ENCODE measurements at regions not wholly inside any gene's neighbourhood (a gene's known extent, or its start where the extent isn't known, plus 50 kb on each side); places are given as distances from the start of the nearest gene placed in this dataset.

DNA sequence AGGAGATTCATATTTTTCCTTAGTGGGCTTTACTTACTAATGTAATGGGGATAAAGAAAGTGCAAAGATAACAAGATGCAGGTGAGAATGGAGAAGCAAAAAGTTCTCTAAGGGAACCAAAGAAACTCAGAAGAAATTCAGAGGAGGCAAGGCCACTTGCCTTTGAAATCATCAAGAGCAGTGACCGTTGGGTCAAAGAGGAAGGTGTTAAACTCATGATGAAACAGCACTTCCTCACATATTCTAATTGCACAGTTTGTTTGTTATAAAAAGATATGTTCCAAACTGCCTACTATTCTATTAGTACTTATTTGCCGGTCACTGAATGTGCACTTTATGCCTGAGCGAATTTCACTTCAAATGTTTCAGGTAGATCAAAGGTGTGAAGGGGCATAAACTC, 975.1 kb downstream of the BCL11A start:
- DNase-seq (ENCODE audit: low read depth in 2 of 2), result no peak

DNA sequence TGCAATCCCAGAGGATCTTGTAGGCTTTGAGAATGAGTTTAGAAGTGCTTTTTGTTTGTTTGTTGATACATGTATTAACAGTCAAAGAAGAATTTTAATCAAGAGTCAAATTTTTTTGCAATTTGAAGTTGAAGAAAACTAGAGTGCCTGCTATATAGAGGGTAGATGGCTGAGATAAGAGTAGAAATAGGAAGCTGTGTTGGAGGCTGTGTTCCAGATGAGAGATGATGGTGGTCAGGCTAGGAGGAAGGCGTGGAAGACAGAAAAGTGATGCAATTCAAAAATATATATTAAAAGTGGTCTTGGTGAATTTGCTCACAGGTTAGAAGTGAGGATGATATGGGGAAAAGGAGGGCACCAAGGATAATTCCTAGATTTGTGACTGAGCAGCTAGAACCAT, 978.3 kb downstream of the BCL11A start:
- DNase-seq (ENCODE audit: low read depth in 2 of 2), result no peak

DNA sequence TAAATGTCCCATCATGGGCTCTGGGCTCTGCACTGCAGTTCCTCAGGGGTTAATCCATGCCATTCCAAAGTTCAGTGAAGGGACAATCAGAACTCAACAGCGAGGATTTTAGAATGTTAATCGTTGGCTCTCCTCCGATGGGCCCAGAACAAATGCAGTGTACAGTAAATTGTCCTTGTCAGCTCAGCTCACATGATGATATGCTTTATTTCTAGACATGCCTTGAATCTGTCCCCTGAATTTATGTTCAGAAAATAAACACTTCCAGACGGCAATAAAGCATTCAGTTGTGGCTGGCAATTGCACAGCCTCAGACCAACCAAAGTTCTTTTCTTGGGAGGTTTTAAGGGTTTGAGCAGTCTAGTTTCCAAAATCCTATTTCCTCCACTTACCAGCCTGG, 981.2 kb downstream of the BCL11A start:
- DNase-seq (ENCODE audit: low read depth in 2 of 2), result no peak

DNA sequence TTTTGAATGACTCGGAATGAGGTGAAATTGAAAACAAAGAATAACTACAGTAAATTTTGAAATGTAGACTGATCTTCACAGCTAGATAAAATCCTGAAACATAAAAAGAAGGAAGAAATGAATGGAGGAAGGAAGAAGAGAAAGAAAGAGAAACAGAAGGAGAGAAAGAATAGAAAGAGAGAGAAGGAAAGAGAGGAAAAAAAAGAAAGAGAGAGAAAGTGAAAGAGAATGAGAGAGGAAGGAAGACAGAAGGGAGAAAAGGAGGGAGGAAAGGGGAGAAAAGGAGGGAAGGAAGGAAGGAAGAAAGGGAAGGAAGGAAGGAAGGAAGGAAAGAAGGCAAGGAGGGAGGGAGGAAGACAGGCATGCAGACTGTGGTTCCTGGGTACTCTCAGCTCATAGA, 982.6 kb downstream of the BCL11A start:
- no peak for DNase-seq (ENCODE audit: low read depth in 2 of 2)

DNA sequence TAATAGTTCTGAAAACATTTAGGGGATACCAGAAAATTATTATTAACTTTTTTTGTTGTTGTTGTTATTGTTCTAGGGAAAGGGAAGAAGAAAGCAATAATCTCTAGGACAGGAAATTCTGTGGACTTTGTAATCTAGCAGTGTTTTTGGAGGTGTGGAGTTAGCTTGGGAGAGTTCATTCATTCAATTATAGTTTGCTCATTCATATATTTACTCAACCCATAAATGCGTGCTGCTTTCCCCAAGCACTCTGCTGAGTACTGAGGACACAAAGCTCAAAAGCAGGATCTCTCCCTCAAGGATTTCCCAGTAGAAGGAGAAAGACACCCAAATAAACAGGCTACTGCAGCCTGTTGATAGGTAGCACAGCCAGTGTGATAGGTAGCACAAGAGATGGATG, 984.3 kb downstream of the BCL11A start:
- no peak for DNase-seq (ENCODE audit: low read depth in 2 of 2)

DNA sequence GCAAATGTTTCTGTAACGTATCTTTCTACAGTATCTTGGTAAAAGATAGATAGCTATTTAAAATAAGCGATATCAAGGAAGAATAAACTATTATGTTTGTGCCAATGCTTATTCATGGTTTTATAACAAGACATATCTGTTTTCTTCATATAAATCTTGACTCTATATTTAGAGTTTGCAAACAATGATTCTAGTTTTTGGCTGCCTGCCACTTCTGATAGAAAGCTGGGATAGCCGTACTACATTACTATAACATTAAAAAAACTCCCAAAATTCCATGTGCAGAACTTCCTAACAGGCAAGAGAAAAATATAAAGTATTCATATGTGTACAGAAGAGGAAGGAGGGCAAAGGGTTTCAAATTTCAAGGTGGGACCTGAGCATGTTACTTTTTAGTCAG, 985.0 kb downstream of the BCL11A start:
- no peak for DNase-seq (ENCODE audit: low read depth in 2 of 2)

DNA sequence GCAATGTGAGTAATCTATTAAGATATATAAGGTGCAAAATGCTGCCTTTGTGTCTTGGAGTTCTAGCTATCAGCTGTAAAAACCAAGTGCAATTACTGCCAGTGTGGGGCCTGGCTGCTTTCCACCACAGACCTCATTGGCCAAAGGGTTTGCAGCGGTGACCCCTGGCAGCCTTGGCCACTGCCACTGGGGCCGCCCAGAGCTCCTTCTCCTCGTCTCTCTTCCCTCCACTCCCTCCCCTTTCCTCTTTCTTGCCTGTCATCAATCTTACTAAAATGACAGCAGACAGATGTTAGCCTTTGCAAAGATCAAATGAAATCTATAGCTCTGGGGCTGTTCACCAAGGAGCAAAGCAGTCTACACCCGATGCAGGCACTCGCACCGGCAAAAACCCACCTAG, 986.3 kb downstream of the BCL11A start:
- no peak for DNase-seq (ENCODE audit: low read depth in 2 of 2)

DNA sequence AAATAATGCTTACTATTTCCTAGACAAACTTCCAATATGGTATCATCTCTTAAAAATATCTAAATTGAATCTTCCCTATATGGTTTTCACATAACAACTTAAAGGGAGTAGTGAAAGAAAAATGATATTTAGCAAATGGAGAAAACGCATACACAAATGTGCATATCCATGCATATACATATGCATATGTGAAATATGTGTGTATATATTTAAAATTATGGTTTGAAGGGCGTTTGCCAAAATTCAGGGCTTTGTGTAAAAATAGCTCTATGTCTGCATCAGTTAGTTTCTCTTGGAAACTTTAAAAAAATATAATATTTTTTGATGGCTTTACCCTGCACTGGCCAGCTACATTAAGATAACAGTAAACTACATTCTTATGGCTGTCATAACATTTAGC, 986.7 kb downstream of the BCL11A start:
- DNase-seq (ENCODE audit: low read depth in 2 of 2), result no peak

DNA sequence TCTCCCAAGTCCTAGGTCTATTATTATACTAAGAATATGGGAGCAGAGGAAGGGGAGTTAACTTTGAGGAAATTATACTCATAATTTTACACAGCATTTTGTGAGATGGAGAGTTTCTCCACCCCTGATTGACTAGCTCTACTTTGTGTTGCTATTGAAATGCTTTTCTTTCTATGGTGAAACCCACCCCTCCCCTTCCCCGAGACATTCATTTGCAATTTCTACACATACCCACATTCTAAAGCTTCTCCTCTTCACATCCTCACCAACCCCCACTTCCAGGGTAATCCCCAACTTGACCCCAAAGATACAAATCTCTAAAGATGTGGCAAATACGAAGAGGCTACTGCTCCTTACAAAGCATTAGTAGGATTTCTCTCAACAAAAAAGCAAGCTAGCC, 992.2 kb downstream of the BCL11A start:
- no peak for DNase-seq (ENCODE audit: low read depth in 2 of 2)

DNA sequence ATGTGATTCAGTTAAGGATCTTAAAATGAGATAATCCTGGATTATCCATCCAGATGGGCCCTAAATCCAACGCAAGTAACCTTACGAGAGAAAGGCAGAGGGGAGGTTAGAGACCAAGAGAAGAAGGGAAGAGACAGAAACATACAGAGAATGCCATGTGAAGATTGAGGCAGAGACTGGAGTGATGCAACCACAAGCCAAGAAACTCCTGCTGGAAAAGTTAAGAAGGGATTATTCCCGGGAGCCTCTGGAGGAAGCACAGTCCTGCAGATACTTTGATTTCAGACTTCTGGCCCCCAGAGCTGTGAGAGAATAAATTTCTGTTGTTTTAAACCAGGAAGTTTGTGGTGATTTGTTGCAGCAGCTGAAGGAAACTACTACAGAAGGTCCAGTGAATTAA, 992.7 kb downstream of the BCL11A start:
- DNase-seq (ENCODE audit: low read depth in 2 of 2), result no peak

DNA sequence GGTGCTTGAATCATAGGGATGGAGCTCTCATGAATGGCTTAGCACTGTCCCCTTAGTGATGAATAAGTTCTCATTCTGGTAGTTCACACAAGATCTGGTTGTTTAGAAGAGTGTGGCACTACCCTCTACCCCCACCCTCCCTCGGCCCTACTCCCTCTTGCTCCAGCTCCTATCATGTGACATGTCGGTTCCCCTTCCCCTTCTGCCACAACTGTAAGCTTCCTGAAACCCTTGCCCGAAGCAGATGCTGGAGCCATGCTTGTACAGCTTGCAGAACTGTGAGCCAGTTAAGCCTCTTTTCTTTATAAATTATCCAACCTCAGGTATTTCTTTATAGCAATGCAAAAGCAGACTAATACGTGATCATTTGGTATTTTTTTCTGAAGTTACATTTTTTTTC, 1012.6 kb downstream of the BCL11A start:
- no peak for DNase-seq (ENCODE audit: low read depth in 2 of 2)

DNA sequence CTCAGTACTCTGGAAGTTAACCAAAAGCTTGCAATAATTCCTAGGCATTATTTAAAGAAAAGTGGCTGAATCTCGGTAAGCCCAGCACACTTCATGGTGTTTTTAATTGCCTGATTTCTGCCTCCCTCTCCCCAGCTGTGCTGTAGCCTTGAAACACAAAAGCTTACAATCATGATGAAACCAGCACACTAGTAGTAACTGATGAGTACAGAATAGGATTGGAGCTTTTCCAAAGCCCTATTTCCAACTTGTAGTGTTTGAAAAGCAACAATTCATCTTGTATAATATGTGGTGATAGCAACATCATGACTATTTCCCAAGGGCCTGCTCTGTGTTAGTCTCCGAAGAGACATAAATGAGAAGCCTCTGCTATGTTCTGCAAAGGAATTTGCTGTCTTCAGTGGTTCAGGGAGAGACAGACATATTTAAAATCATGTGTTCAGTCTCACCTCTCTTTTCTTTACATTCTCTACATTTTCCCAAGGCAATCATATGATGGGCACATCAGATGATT, 1015.0 kb downstream of the BCL11A start:
- peak; percentile 3 to 12 for DNase-seq (ENCODE audit: low read depth in 2 of 2)

DNA sequence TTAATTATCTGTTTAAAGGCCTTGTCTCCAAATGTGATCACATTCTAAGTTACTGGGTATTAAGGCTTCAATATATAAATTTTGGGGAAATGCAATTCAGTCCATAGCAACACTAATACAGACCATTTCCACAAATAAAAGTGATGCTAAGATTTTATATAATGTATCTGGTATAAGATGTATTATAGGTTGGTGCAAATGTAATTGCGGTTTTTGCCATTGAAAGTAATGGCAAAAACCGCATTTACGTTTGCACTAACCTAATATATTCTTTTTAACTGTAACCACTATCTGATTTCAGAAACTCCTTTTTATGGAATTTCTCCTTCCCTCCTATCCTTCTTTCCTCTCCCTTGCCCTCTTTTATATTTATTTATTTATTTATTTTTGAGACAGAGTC, 1020.6 kb downstream of the BCL11A start:
- DNase-seq (ENCODE audit: low read depth in 2 of 2), result no peak

DNA sequence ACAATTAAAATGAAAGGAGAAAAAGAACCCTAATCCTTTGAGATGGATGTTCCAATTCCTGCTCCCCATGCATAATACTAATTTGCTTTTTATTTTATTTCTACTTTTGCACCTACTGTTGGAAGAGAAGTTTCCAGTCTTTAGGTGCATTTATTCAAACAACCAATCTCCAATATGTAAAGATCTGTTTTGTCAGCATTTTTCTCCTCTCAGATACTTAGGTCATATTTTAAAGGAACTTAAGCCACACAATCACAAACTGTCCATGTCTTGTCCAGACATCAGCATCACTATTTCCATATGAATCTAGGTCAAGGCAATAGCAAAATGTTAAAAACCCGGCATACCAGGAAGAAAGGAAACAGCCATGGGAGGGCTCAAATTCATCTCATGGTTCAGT, 1023.2 kb downstream of the BCL11A start:
- no peak for DNase-seq (ENCODE audit: low read depth in 2 of 2)

DNA sequence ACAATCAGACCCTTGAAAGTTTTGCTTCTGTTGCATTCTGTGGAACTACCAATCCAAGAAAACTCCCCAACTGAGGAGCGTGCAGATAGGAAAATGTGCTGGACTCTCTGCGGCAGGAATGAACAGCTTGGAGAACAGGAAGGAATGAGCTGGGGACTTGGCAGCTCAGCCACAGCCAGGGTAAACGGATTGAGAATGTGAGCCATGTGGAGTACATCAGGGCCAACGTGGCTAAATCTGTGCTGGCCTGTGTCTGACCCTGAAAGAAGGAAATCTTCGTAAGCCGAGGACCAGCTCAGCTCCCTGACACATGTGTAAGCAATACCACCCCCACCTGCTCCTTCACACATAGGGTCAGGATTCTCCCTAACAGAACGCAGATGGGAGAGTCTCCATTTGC, 1023.7 kb downstream of the BCL11A start:
- no peak for DNase-seq (ENCODE audit: low read depth in 2 of 2)

DNA sequence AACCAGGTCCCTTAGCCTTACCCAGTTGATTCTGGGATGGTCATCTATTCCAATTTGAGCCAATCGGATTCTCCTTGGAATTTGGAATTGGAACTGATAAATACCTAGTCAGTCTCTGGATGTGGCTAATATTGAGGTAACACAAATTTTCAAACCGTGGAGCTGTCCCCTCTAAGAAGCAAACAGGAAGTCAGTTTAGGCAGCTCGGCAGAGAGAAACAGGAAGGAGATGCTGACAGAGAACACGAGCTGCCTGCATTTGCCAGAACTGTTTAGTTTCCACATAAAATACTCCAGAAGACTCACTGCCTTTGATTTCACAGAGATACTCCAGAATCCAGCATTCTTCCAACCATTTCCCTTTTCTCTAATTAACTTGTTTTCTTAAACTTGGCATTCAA, 1024.9 kb downstream of the BCL11A start:
- DNase-seq (ENCODE audit: low read depth in 2 of 2), result no peak

DNA sequence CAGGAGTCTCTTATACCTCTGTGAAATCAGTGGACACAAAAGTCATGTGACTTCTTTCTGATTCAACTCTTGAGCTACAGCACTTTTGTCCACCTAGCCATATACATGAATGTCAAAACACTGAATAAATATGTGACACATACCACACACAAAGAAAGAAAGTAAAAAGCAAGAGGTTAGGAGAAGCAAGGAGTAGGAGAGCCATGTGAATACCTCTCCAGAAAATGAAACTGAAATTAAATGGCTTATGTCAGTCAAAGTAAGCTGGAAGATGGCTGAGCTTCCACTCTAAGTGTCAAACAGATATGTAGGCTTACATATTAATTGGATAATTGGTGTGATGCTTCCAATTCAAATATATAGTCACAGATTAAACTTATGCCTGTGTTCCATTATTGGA, 1050.5 kb downstream of the BCL11A start:
- DNase-seq (ENCODE audit: low read depth in 2 of 2), result no peak

DNA sequence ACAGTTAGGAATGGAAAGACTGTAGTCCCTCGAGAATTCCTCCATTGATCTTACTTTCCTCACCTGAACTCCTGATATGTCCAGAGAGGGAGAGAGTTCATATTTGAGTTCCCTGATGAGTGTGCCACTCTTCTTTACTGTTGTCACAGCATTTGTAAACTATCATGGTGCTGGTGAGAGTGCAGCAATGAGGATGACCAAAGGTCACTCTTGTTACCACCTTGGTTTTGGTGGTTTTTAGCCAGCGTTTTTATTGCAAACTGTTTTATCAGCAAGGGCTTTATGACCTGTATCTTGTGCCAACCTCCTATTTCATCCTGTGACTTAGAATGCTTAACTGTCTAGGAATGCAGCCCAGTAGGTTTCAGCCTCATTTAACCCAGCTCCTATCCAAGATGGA, 1062.5 kb downstream of the BCL11A start:
- no peak for DNase-seq (ENCODE audit: low read depth in 2 of 2)

DNA sequence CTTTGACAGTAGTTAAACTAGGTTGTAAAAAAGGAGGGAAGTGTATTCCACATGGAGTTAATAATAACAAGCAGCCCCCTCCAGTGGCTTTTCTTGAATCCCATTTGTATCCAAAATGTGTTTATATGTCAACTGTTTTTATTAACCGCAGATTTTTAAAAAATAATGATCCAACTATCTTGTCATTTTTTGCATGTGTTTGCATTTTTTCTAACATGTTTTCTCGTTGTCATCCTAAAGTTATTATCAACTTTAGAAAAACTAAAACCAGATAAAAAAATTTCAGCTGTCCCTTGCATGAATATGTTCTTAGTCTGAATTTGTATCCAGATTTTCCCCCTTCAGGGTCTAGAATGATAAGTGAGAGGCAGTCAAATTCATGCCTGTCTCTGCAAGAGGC, 1063.3 kb downstream of the BCL11A start:
- no peak for DNase-seq (ENCODE audit: low read depth in 2 of 2)

DNA sequence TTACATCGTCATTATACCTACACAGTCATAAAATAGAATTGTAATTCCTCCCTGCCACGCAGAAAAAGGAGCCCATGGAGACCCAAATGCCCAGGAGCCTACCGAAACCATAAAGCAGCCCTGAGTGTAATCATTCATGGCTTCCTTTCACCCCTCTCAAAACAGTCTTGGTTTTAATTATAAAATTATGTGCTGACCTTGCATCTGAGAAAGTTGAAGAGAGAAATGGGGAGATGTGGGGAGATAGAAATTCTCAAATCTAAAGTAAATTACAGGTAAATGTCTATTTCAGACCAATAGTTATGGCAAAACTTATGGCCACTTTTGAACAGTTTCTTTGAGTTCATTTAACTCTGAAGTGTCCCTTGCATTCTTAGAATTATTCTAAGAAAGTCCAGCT, 1068.8 kb downstream of the BCL11A start:
- no peak for DNase-seq (ENCODE audit: low read depth in 2 of 2)

DNA sequence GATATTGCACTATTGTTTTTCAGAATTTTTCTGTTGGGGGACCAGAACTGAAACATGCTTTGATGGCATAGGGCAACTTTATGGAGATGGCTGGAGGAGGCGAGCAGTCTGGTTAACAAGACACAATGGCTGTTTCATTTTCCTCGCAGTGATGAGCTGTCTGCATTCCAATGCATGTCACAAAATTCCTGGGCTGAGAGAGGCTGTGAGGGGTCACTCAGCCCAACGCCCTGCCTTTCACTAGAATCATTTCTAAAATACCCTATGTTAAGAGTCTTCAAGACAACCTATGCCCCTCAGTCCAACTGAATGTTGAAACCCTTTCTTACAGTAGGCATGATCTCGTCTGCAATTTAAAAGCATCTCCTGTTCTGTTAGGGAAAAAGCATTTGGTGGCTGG, 1090.0 kb downstream of the BCL11A start:
- no peak for DNase-seq (ENCODE audit: low read depth in 2 of 2)

DNA sequence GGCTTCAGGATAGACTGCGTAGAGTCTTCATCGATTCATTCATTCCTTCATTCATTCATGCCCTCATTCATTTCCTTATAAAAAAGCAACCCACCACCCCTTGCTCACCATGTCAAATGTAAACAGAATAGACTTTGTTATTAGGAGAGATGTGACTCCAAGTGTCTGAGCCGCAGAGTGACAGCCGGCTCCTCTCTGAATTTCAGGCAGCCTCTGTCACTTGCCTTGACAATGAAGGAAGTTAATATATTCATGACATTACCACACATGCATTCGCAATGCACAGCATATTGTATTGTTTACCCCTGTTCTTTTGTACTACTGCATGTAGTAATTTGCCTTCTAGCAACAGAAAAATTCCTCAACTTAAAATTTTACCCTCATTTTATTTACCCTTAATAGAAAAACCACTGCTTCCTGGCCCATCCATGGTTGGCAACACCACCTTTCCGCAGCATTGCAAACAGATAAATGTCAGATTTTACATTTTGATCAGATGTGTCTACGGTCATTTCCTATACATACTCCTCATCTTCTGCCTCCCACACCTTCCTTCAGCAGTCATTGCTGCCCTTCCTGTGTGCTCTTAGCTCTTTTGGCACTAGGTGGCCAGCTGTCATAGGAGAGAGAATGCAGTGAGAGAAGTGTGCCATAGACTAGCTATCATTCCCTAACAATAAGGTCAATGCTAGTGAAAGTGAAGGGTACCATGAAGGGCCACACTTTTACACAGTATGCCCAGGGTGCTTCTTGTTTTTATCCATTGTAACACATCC, 1090.8 kb downstream of the BCL11A start:
- no peak for DNase-seq (ENCODE audit: low read depth in 2 of 2)

DNA sequence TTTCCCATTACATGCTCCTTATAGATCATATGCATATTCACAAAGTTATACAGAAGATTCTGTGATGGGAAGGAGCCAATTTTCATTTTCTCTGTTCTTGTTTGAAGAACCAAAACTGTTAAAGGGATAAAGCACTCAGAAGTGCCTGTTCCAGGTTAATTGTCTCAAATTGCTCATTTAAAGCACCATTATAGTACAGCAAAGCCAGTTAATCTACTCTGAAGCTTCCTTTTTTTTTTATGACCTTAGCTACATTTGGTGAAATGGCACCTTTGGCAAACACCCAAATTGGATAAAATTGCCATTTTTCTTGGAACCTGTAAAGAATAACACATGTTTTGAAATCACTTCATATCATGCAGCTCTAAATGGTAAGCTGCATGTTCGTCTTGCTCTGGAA, 1092.3 kb downstream of the BCL11A start:
- no peak for DNase-seq (ENCODE audit: low read depth in 2 of 2)

DNA sequence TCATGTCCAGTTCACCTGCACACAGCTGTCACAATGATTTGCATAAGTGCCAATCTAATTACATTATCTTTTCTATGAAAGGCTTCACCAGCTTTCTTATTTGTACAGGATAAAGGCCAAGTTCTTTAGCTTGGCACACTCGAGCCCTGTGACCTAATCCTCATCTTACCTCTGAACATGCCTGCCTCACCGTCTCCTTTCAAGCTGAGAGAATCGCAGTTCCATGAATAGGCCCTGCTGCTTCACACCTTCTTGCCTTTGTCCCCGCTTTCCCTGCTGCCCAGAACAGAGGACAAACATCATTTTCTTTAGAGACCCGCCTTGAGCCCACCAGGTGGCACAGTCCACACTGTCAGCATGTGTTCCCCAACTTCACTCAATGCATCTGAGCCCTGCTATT, 1094.7 kb downstream of the BCL11A start:
- no peak for DNase-seq (ENCODE audit: low read depth in 2 of 2)

Data from fibroblast of skin of left quadriceps (primary cell).